Fibroblast of skin of scalp (primary cell): ENCODE measurements at regions not wholly inside any gene's neighbourhood (a gene's known extent, or its start where the extent isn't known, plus 50 kb on each side); places are given as distances from the start of the nearest gene placed in this dataset.
"Not testable (repeated sequence)": the region's sequence is repeated elsewhere in the genome, so short reads cannot be mapped to it uniquely, and the experiment has no call there.

ENCODE experiments used
- DNase-seq: peaks from one replicate; pipeline ENCODE4 v3.0.0-alpha.2; 2013

DNA sequence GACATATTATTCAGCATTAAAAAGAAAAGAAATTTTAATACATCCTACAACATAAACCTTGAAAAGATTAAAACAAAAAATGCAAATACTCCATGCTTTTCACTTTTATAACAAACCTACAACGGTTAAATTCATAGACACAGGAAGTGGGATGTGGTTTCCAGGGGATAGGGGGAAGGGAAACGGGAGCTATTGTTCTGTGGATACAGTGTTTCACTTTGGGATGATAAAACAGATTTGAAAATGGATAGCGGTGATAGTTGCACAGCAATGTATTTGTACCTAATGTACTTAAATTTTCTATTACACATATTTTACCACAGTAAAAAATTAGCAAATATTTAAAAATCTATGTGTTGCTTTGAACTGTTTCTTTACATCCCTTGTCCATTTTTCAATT lies 368.0 kb downstream of the CDY2B start:
- DNase-seq = not testable (repeated sequence)

- DNase-seq = not testable (repeated sequence)
Measured at GRCh38 chrY:17511476-17511875, 368.5 kb downstream of the CDY2B start.

GRCh38 chrY:17505834-17506233 lies 374.2 kb downstream of the CDY2B start:
- not testable (repeated sequence) for DNase-seq

- DNase-seq = not testable (repeated sequence)
Measured at GRCh38 chrY:17484763-17485162, 395.3 kb downstream of the CDY2B start.

- DNase-seq = not testable (repeated sequence)
Measured at GRCh38 chrY:17484157-17484556, 395.9 kb downstream of the CDY2B start.

DNA sequence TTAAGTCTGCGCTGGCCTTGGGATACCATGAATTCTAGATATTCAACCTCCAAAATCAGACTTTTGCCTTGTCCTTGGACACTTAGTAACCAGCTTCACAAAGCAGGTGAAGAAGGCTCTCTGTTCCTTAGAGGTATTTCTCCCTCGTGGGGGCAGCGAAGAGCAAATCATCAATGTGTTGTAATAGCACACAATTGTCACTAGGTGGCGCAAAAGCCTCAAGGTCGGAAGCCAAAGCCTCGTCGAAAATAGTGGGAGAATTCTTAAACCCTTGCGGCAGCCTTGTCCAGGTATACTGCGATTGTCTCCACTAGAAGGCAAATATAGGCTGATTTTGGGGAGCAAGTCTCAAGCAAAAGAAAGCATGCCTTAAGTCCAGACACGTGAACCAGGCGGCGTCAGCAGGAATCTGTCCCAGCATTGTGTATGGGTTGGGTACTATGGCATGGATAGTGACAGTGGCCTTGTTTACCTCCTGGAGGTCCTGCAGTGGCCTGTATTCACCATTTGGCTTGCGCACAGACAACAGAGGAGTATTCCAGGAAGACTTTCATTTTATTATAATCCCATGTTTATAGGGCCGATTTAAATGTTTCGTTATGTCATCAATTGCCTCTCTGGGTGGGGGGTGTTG lies 398.5 kb downstream of the CDY2B start:
- not testable (repeated sequence) for DNase-seq

DNA sequence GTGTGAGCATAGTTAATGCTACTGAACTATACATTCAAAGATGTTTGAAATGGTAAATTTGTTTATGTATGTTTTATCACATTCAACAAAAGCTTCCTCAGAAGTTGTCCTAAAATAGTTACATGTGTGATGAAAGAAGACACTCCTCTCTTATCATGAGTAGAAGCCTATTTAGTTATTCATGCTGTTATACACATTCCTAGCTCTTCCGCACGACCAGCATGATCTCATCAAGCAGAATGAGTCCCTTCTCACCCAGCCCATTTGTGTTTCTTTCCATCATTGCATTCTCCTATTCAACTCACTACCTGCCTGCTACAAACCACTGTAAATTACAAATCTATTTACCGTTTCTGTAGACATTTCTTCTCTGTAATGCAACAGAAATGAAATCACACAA lies 408.0 kb downstream of the CDY2B start:
- DNase-seq = not testable (repeated sequence)

- not testable (repeated sequence) for DNase-seq
Measured at GRCh38 chrY:17459753-17460152, 420.3 kb downstream of the CDY2B start.

- peak; percentile 0 for DNase-seq
Measured at GRCh38 chrY:17430570-17431166, 449.4 kb downstream of the CDY2B start.

DNA sequence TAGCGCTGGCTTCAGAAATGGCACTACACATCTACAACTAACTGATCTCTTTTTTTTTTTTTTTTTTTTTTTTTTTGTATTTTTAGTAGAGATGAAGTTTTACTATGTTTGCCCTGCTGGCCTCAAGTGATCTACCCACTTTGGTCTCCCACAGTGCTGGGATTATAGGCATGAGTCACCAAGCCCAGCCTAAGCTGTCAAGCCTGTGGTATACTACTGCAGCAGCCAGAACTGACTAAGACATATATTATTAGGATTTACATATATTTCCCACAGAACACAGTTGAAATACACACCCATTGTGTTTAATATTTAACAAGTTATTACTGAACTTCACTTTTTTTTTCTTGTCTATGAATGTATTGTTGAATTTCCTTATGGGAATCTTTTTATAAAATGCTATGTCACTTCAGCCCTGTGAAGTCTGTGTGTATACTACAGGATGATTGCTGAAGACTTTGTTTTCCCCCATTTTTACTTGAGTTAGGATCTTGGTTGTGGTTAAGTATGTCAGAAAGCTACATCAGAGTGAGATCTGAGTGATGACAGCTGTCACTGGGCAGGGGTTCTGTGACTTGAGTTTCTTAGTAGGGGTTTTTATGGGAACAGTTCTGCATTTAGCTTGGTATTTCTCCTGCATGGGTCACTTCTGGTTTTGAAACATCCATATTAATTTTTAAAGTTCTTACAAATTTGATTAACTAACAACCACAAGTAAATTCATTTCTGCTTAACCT lies 481.5 kb downstream of the CDY2B start:
- DNase-seq = no peak

GRCh38 chrY:17397659-17398058 lies 482.4 kb downstream of the CDY2B start:
- DNase-seq = no peak

DNA sequence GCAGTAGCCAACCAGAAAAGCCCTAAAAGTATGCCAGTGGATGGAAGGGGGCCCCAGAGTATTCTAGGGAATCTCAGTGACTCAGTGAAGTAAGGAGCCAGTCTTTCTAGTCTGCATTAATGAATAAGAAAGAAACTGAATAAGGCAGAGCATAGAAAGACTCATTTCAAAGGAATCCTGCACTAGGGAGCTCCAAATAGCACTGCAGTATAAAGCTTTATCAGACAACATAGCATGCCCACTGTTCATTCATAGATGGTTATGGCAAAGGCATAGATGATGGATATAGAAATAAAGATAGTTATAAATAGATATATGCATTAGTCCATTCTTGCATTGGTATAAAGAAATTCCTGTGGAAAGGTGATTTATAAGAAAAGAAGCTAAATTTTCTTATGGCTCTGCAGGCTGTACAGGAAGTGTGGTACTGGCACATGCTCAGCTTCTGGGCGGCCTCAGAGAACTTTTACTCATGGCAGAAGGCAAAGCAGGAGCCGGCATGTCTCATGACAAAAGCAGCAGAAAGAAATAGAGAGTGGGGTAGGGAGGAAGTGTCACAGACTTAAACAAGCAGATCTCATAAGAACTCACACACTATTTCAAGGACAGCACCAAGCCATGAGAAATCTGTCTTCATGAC lies 498.5 kb downstream of the CDY2B start:
- no peak for DNase-seq

DNA sequence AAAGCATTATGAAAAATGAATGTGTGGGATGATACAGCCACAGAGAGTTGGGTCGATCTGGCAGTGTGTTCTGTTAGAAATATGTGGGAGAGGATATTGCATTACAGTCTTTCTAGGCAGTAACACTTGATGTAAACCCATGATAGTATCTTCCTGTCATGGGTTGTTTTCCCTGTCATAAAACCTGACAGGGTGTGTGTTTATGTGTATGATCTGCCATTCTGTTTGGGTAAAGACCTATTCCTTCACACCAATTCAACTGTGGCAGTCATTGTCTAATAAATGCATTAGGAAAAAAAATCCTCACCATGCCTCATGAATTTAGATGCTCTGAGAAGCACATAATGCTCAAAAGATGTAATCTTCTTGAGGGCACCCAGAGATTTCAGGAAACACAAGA lies 501.7 kb downstream of the CDY2B start:
- no peak for DNase-seq

DNA sequence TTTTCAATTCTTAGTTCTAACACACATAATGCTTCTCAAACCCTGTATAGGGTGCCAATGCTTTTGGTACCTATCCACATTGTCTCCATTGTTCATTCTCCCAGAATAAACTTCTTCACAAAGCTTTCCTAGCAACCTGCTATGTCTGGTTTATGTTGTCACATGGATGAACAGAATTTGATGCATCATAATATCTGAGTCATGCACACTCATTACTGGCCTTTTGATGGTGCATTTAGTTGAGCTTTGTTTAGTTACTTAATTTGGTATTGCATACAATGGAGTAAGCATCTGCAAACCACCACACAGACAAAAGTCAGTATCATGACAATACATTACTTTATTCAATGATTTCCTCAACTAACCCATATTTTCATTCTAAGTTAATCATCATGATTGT lies 511.6 kb downstream of the CDY2B start:
- DNase-seq = no peak

- DNase-seq = no peak
Measured at GRCh38 chrY:17366400-17366799, 513.6 kb downstream of the CDY2B start.

DNA sequence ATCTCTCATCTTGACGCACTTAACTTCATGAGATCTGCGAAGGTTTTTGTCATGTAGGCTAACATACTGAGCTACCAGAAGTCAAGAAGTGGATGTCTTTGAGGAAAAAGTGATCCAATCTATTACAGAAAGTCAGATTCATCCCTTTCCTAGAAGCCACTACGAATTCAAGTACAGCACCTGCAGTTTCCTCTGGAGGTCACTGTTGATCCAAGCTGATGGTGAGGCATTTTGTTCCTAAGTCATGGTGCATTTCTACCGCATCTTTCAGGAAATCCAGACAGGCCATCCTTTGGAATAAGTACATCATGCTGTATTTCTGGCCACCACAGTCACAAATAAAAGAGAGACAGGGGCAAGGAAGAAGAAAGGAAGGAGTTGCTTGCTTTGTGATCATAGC lies 541.0 kb downstream of the CDY2B start:
- DNase-seq = no peak

- DNase-seq = no peak
Measured at GRCh38 chrY:17330733-17331132, 549.3 kb downstream of the CDY2B start.

- DNase-seq = no peak
Measured at GRCh38 chrY:17319916-17320315, 560.1 kb downstream of the CDY2B start.

DNA sequence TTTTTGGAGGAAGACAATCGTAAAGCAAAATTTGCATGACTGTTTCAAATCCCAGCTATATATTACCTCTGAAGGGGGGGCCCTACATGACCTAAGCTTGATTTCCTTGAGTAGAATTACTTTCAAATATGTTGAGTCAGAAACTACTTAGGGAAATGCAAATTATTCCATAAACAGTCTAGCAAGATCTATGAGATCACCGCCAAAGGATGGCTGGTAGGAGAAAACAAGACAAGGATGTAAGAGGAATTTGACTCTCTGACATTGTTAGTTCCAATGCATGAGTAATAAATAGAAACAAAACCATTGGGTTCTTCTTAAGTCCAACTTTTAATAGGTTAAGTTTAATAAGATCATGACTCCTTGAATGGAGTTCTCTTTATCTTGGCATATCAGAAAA lies 561.4 kb downstream of the CDY2B start:
- no peak for DNase-seq

DNA sequence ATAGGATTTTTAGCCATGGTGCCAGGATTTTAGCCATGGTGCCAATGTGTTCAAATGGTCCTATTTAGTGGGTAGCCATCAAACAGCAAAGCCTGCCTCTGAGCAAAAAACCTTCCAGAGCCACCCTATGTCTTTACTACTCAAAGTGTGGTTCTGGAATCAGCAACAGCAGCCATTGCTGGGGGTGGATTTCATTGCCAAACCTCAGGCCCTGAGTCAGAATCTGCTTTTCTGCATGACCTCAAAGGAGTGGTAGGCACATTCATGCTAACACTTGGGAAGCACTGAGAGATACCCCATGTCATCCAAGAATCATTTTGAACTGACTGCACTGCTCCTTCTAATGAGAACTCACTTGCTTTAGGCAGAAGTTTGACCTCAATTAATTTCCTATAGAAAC lies 603.0 kb downstream of the CDY2B start:
- no peak for DNase-seq

DNA sequence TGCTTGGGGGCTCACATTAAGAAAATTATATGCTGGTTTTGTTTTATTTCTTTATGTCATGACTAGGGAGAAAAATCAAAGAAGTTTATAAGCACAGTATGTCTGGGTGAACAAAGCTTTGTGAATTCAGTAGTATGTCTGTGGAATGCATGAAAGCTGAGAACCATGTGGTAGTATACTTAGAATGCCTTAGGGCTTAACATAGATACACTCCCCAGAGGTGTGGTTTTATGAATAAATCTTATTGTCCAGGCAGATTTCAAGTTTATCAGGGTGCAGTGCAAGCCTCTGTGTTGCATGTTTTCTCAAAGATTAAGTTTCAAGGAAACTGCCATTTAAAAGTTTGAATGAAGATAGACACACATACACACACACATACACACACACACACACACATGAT lies 620.5 kb downstream of the CDY2B start:
- DNase-seq = no peak

GRCh38 chrY:17238406-17238805 lies 641.6 kb downstream of the CDY2B start:
- no peak for DNase-seq

DNA sequence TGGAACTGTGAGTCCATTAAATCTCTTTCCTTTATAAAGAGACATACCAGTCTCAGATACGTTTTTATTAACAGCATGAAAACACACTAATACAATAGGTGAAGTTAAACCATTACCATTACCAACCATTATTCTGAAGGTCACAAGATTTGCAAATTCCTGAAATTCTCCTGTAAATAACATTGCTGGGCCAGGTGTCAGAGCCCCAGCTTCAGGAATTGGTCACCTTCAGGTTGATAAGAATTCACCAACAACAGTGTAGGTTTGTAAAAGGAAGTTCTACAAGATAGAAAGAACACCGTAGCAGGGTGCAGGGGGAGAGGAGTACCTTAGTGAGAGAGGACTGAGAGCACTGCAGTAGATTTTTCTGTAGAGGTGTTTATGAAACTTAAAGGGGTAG lies 644.3 kb downstream of the CDY2B start:
- DNase-seq = no peak
